HEK293T (cell line): ENCODE measurements at regions not wholly inside any gene's neighbourhood (a gene's known extent, or its start where the extent isn't known, plus 50 kb on each side); places are given as distances from the start of the nearest gene placed in this dataset.

ENCODE experiments used
- ARNT ChIP-seq: fragments of 450-650 bp; IDR thresholded peaks from 2 replicates; pipeline ENCODE4 v1.6.1; 2017; ENCODE audit warnings: mild to moderate bottlenecking
- BHLHE40 ChIP-seq: fragments of 450-650 bp; IDR thresholded peaks from 2 replicates; pipeline ENCODE4 v1.6.1; 2016; ENCODE audit warnings: mild to moderate bottlenecking, moderate library complexity, borderline replicate concordance
- ELF4 ChIP-seq: fragments of 450-650 bp; IDR thresholded peaks from 2 replicates; pipeline ENCODE4 v1.6.1; 2017; ENCODE audit warnings: antibody characterized with exemption
- FOXA1 ChIP-seq: fragments of 450-650 bp; IDR thresholded peaks from 2 replicates; pipeline ENCODE4 v1.6.1; 2016; ENCODE audit warnings: mild to moderate bottlenecking
- FOXK2 ChIP-seq: fragments of 450-650 bp; IDR thresholded peaks from 2 replicates; pipeline ENCODE4 v1.6.1; 2016; ENCODE audit warnings: mild to moderate bottlenecking
- FOXM1 ChIP-seq: fragments of 450-650 bp; IDR thresholded peaks from 2 replicates; pipeline ENCODE4 v1.6.1; 2017; ENCODE audit warnings: mild to moderate bottlenecking, borderline replicate concordance
- L3MBTL2 ChIP-seq: fragments of 450-650 bp; conservative IDR thresholded peaks from 2 replicates; pipeline ENCODE4 v1.6.1; 2016; ENCODE audit warnings: mild to moderate bottlenecking
- NFRKB ChIP-seq: fragments of 450-650 bp; IDR thresholded peaks from 2 replicates; pipeline ENCODE4 v1.6.1; 2016; ENCODE audit warnings: mild to moderate bottlenecking, moderate library complexity
- SP1 ChIP-seq: fragments of 450-650 bp; IDR thresholded peaks from 2 replicates; pipeline ENCODE4 v1.6.1; 2017
- SUZ12 ChIP-seq: fragments of 450-650 bp; IDR thresholded peaks from 2 replicates; pipeline ENCODE4 v1.6.1; 2016; ENCODE audit warnings: mild to moderate bottlenecking
- TARDBP ChIP-seq: fragments of 450-650 bp; IDR thresholded peaks from 2 replicates; pipeline ENCODE4 v1.6.1; 2016
- ZNF384 ChIP-seq: fragments of 450-650 bp; IDR thresholded peaks from 2 replicates; pipeline ENCODE4 v1.6.1; 2016

DNA sequence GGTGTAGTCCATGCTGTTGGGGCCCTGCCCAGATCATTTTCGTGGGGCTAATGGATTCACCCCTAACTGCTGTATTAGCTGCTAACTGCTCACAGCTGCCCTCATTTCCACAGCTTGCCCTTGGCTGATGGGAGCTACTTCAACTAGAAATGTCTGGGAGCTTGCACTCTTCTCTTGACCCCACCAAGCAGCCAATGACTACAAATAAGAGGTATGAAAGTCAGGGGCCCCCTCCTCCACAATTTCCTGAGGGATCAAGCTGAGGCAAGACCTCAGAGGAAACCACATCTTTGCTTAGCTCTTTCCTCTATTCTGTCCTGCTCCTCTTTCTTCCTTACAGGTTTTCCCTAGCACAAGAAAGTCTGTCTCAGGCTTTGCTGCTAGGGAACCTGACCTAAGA, 397.5 kb downstream of the MLLT3 start:
- TF ChIP-seq L3MBTL2 (no peak), FOXM1 (no peak), FOXA1 (no peak), ELF4 (no peak), NFRKB (no peak), FOXK2 (no peak), SP1 (no peak), ZNF384 (no peak), SUZ12 (no peak), BHLHE40 (no peak), ARNT (no peak), TARDBP (no peak)
